PFSK-1 (cell line): ENCODE measurements at regions not wholly inside any gene's neighbourhood (a gene's known extent, or its start where the extent isn't known, plus 50 kb on each side); places are given as distances from the start of the nearest gene placed in this dataset.

Experiments
- FOXP2 ChIP-seq: optimal IDR thresholded peaks from 2 replicates; pipeline ENCODE3; 2011; ENCODE audit warnings: borderline replicate concordance, control low read depth, inconsistent platforms; ENCODE audit not compliant: insufficient read depth; ENCODE audit errors: extremely low read length, extremely low read depth
- POLR2AphosphoS5 ChIP-seq: IDR thresholded peaks from 2 replicates; pipeline ENCODE4 v1.6.1; 2012; ENCODE audit warnings: low read depth, mild to moderate bottlenecking, control low read depth, low read length, moderate library complexity
- REST ChIP-seq, 2 experiments: IDR thresholded peaks; 2 replicates each; pipeline versions ENCODE4 v1.6.1 to v1.8.0; 2011 to 2012; ENCODE audit warnings: low read depth in 2 of 2, low read length in 2 of 2, control low read depth in 1 of 2, inconsistent platforms in 1 of 2, mild to moderate bottlenecking in 1 of 2, moderate library complexity in 1 of 2; ENCODE audit not compliant: insufficient read depth in 1 of 2
- SIN3A ChIP-seq: IDR thresholded peaks from 2 replicates; pipeline ENCODE4 v1.6.1; 2012; ENCODE audit warnings: mild to moderate bottlenecking, low read length, moderate library complexity, borderline replicate concordance; ENCODE audit not compliant: insufficient read depth
- TAF1 ChIP-seq: IDR thresholded peaks from 2 replicates; pipeline ENCODE4 v1.6.1; 2012; ENCODE audit warnings: low read length, control low read depth, borderline replicate concordance; ENCODE audit not compliant: insufficient read depth

- TF ChIP-seq POLR2AphosphoS5 (no peak), TAF1 (no peak), SIN3A (no peak), REST (IDR thresholded peaks at IDR 0.05; ENCODE audit: insufficient read depth in 1 of 2, low read depth in 2 of 2, low read length in 2 of 2) (no peak), FOXP2 (no peak)
Measured at GRCh38 chr12:28606967-28607557, 416.8 kb downstream of the CCDC91 start.

- TF ChIP-seq SIN3A (no peak), TAF1 (no peak), REST (IDR thresholded peaks at IDR 0.05; ENCODE audit: insufficient read depth in 1 of 2, low read depth in 2 of 2, low read length in 2 of 2) (no peak), POLR2AphosphoS5 (no peak), FOXP2 (no peak)
Measured at GRCh38 chr12:28610401-28611114, 420.3 kb downstream of the CCDC91 start.

GRCh38 chr12:28611115-28611435 is 420.8 kb downstream of the CCDC91 start:
- no peak for TF ChIP-seq REST (IDR thresholded peaks at IDR 0.05; ENCODE audit: insufficient read depth in 1 of 2, low read depth in 2 of 2, low read length in 2 of 2)
- TF ChIP-seq POLR2AphosphoS5 = no peak
- TF ChIP-seq SIN3A = no peak
- no peak for TF ChIP-seq FOXP2
- no peak for TF ChIP-seq TAF1

GRCh38 chr12:28611449-28611848 is 421.2 kb downstream of the CCDC91 start:
- TF ChIP-seq FOXP2 (no peak), POLR2AphosphoS5 (no peak), REST (IDR thresholded peaks at IDR 0.05; ENCODE audit: insufficient read depth in 1 of 2, low read depth in 2 of 2, low read length in 2 of 2) (no peak), SIN3A (no peak), TAF1 (no peak)
